ENCODE measurements at regions not wholly inside any gene's neighbourhood (a gene's known extent, or its start where the extent isn't known, plus 50 kb on each side); places are given as distances from the start of the nearest gene placed in this dataset.

- no peak for TF ChIP-seq POLR2A (IDR thresholded peaks at IDR 0.05)
- no peak for TF ChIP-seq CTCF (IDR thresholded peaks at IDR 0.05)
Observed at GRCh38 chr10:3961082-3961481, 176.1 kb upstream of the KLF6 start.

Data from testis (tissue), 2 donors.